ENCODE measurements at regions not wholly inside any gene's neighbourhood (a gene's known extent, or its start where the extent isn't known, plus 50 kb on each side); places are given as distances from the start of the nearest gene placed in this dataset.
"Not testable (repeated sequence)": the region's sequence is repeated elsewhere in the genome, so short reads cannot be mapped to it uniquely, and the experiment has no call there.

GRCh38 chr3:178942261-178942660, 129.3 kb downstream of the ZMAT3 start:
- H3K4me3 ChIP-seq (ENCODE audit: low read length in 2 of 2); H3K36me3 ChIP-seq (ENCODE audit: control insufficient read depth in 2 of 2, insufficient read depth in 2 of 2, low read length in 1 of 2); H3K27ac ChIP-seq (ENCODE audit: low read depth in 1 of 2, low read length in 1 of 2); H3K4me1 ChIP-seq (ENCODE audit: control insufficient read depth in 2 of 2, insufficient read depth in 2 of 2, low read length in 2 of 2); H3K9me3 ChIP-seq (ENCODE audit: control insufficient read depth in 2 of 2, insufficient read depth in 1 of 2, low read length in 1 of 2); H3K27me3 ChIP-seq (ENCODE audit: control insufficient read depth in 2 of 2, insufficient read depth in 1 of 2, low read length in 1 of 2); DNase-seq (ENCODE audit: low read depth in 6 of 9, low spot score in 9 of 9): not testable (repeated sequence)
- 70% methylated on average over 3 of the region's 3 CpGs for WGBS

GRCh38 chr3:178930116-178930515, 141.5 kb downstream of the ZMAT3 start:
- H3K27me3 ChIP-seq (ENCODE audit: control insufficient read depth in 2 of 2, insufficient read depth in 1 of 2, low read length in 1 of 2): no peaks in the 10 kb centered on the region
- no peaks in the 10 kb centered on the region for H3K36me3 ChIP-seq (ENCODE audit: control insufficient read depth in 2 of 2, insufficient read depth in 2 of 2, low read length in 1 of 2)
- H3K4me1 ChIP-seq (ENCODE audit: control insufficient read depth in 2 of 2, insufficient read depth in 2 of 2, low read length in 2 of 2): no peaks in the 10 kb centered on the region
- WGBS: 57% methylated on average over 2 of the region's 2 CpGs
- H3K4me3 ChIP-seq (ENCODE audit: low read length in 2 of 2): no peak overlapping the region
- no peak overlapping the region for H3K27ac ChIP-seq (ENCODE audit: low read depth in 1 of 2, low read length in 1 of 2)
- DNase-seq (ENCODE audit: low read depth in 6 of 9, low spot score in 9 of 9): no peak
- no peaks in the 10 kb centered on the region for H3K9me3 ChIP-seq (ENCODE audit: control insufficient read depth in 2 of 2, insufficient read depth in 1 of 2, low read length in 1 of 2)

- no peaks in the 10 kb centered on the region for H3K36me3 ChIP-seq (ENCODE audit: control insufficient read depth in 2 of 2, insufficient read depth in 2 of 2, low read length in 1 of 2)
- no peak overlapping the region for H3K4me3 ChIP-seq (ENCODE audit: low read length in 2 of 2)
- H3K9me3 ChIP-seq (ENCODE audit: control insufficient read depth in 2 of 2, insufficient read depth in 1 of 2, low read length in 1 of 2): peaks cover 0 to 10% of the 10 kb centered on the region in 2 donors
- H3K4me1 ChIP-seq (ENCODE audit: control insufficient read depth in 2 of 2, insufficient read depth in 2 of 2, low read length in 2 of 2): no peaks in the 10 kb centered on the region
- no peak overlapping the region for H3K27ac ChIP-seq (ENCODE audit: low read depth in 1 of 2, low read length in 1 of 2)
- DNase-seq (ENCODE audit: low read depth in 6 of 9, low spot score in 9 of 9): no peak
- no peaks in the 10 kb centered on the region for H3K27me3 ChIP-seq (ENCODE audit: control insufficient read depth in 2 of 2, insufficient read depth in 1 of 2, low read length in 1 of 2)
Measured at GRCh38 chr3:178916223-178916622, 155.4 kb downstream of the ZMAT3 start.

- Histone ChIP-seq H3K4me1 (ENCODE audit: control insufficient read depth in 2 of 2, insufficient read depth in 2 of 2, low read length in 2 of 2) (no peaks in the 10 kb centered on the region), H3K4me3 (ENCODE audit: low read length in 2 of 2) (no peak overlapping the region), H3K36me3 (ENCODE audit: control insufficient read depth in 2 of 2, insufficient read depth in 2 of 2, low read length in 1 of 2) (no peaks in the 10 kb centered on the region), H3K27me3 (ENCODE audit: control insufficient read depth in 2 of 2, insufficient read depth in 1 of 2, low read length in 1 of 2) (no peaks in the 10 kb centered on the region), H3K9me3 (ENCODE audit: control insufficient read depth in 2 of 2, insufficient read depth in 1 of 2, low read length in 1 of 2) (peaks cover 0 to 10% of the 10 kb centered on the region in 2 donors), H3K27ac (ENCODE audit: low read depth in 1 of 2, low read length in 1 of 2) (no peak overlapping the region)
- no peak for DNase-seq (ENCODE audit: low read depth in 6 of 9, low spot score in 9 of 9)
- WGBS: 98% methylated on average over 2 of the region's 2 CpGs
Measured at GRCh38 chr3:178915365-178915764, 156.2 kb downstream of the ZMAT3 start.

GRCh38 chr3:178907081-178907480, 164.5 kb downstream of the ZMAT3 start:
- Histone ChIP-seq H3K4me1 (ENCODE audit: control insufficient read depth in 2 of 2, insufficient read depth in 2 of 2, low read length in 2 of 2) (no peaks in the 10 kb centered on the region), H3K27ac (ENCODE audit: low read depth in 1 of 2, low read length in 1 of 2) (no peak overlapping the region), H3K9me3 (ENCODE audit: control insufficient read depth in 2 of 2, insufficient read depth in 1 of 2, low read length in 1 of 2) (peaks cover 0 to 6% of the 10 kb centered on the region in 2 donors), H3K27me3 (ENCODE audit: control insufficient read depth in 2 of 2, insufficient read depth in 1 of 2, low read length in 1 of 2) (no peaks in the 10 kb centered on the region), H3K36me3 (ENCODE audit: control insufficient read depth in 2 of 2, insufficient read depth in 2 of 2, low read length in 1 of 2) (no peaks in the 10 kb centered on the region), H3K4me3 (ENCODE audit: low read length in 2 of 2) (no peak overlapping the region)
- no peak for DNase-seq (ENCODE audit: low read depth in 6 of 9, low spot score in 9 of 9)
- WGBS: 82% methylated on average over 1 of the region's 1 CpG

- H3K36me3 ChIP-seq (ENCODE audit: control insufficient read depth in 2 of 2, insufficient read depth in 2 of 2, low read length in 1 of 2): no peaks in the 10 kb centered on the region
- H3K27me3 ChIP-seq (ENCODE audit: control insufficient read depth in 2 of 2, insufficient read depth in 1 of 2, low read length in 1 of 2): no peaks in the 10 kb centered on the region
- no peaks in the 10 kb centered on the region for H3K4me1 ChIP-seq (ENCODE audit: control insufficient read depth in 2 of 2, insufficient read depth in 2 of 2, low read length in 2 of 2)
- DNase-seq (ENCODE audit: low read depth in 6 of 9, low spot score in 9 of 9): no peak
- H3K4me3 ChIP-seq (ENCODE audit: low read length in 2 of 2): no peak overlapping the region
- H3K9me3 ChIP-seq (ENCODE audit: control insufficient read depth in 2 of 2, insufficient read depth in 1 of 2, low read length in 1 of 2): peaks cover 0 to 6% of the 10 kb centered on the region in 2 donors
- no peak overlapping the region for H3K27ac ChIP-seq (ENCODE audit: low read depth in 1 of 2, low read length in 1 of 2)
- WGBS: 88% methylated on average over 1 of the region's 1 CpG
Measured at GRCh38 chr3:178901204-178901603, 170.4 kb downstream of the ZMAT3 start.

GRCh38 chr3:178900029-178900646, 171.5 kb downstream of the ZMAT3 start:
- Histone ChIP-seq H3K36me3 (ENCODE audit: control insufficient read depth in 2 of 2, insufficient read depth in 2 of 2, low read length in 1 of 2) (no peaks in the 10 kb centered on the region), H3K9me3 (ENCODE audit: control insufficient read depth in 2 of 2, insufficient read depth in 1 of 2, low read length in 1 of 2) (peaks cover 0 to 6% of the 10 kb centered on the region in 2 donors), H3K27me3 (ENCODE audit: control insufficient read depth in 2 of 2, insufficient read depth in 1 of 2, low read length in 1 of 2) (no peaks in the 10 kb centered on the region), H3K4me3 (ENCODE audit: low read length in 2 of 2) (no peak overlapping the region), H3K27ac (ENCODE audit: low read depth in 1 of 2, low read length in 1 of 2) (no peak overlapping the region), H3K4me1 (ENCODE audit: control insufficient read depth in 2 of 2, insufficient read depth in 2 of 2, low read length in 2 of 2) (no peaks in the 10 kb centered on the region)
- no peak for DNase-seq (ENCODE audit: low read depth in 6 of 9, low spot score in 9 of 9)

GRCh38 chr3:178895178-178895789, 176.3 kb downstream of the ZMAT3 start:
- H3K36me3 ChIP-seq (ENCODE audit: control insufficient read depth in 2 of 2, insufficient read depth in 2 of 2, low read length in 1 of 2): no peaks in the 10 kb centered on the region
- H3K9me3 ChIP-seq (ENCODE audit: control insufficient read depth in 2 of 2, insufficient read depth in 1 of 2, low read length in 1 of 2): no peaks in the 10 kb centered on the region
- no peaks in the 10 kb centered on the region for H3K27me3 ChIP-seq (ENCODE audit: control insufficient read depth in 2 of 2, insufficient read depth in 1 of 2, low read length in 1 of 2)
- no peak for DNase-seq (ENCODE audit: low read depth in 6 of 9, low spot score in 9 of 9)
- H3K4me1 ChIP-seq (ENCODE audit: control insufficient read depth in 2 of 2, insufficient read depth in 2 of 2, low read length in 2 of 2): no peaks in the 10 kb centered on the region
- WGBS: 85% methylated on average over 4 of the region's 4 CpGs
- no peak overlapping the region for H3K27ac ChIP-seq (ENCODE audit: low read depth in 1 of 2, low read length in 1 of 2)
- H3K4me3 ChIP-seq (ENCODE audit: low read length in 2 of 2): no peak overlapping the region
